Eye (tissue), 1 donor: ENCODE measurements at regions not wholly inside any gene's neighbourhood (a gene's known extent, or its start where the extent isn't known, plus 50 kb on each side); places are given as distances from the start of the nearest gene placed in this dataset.
"Not testable (repeated sequence)": the region's sequence is repeated elsewhere in the genome, so short reads cannot be mapped to it uniquely, and the experiment has no call there.

Source experiments
- DNase-seq: peaks from one replicate; pipeline ENCODE4 v3.0.0-alpha.2; 2015

- peak; percentile 58 for DNase-seq
Observed at GRCh38 chr2:167843217-167843616, 404.2 kb downstream of the STK39 start.

- DNase-seq, result no peak
Observed at GRCh38 chr2:167842047-167842446, 405.3 kb downstream of the STK39 start.

- not testable (repeated sequence) for DNase-seq
Observed at GRCh38 chr2:167835290-167835689, 412.1 kb downstream of the STK39 start.

GRCh38 chr2:167834707-167835106, 412.7 kb downstream of the STK39 start:
- DNase-seq, result no peak

- no peak for DNase-seq
Observed at GRCh38 chr2:167833294-167833693, 414.1 kb downstream of the STK39 start.

- peak; percentile 74 for DNase-seq
Observed at GRCh38 chr2:167832868-167833287, 414.5 kb downstream of the STK39 start.

- DNase-seq, result no peak
Observed at GRCh38 chr2:167827352-167828097, 419.9 kb downstream of the STK39 start.

GRCh38 chr2:167826906-167827305, 420.5 kb downstream of the STK39 start:
- DNase-seq, result no peak

GRCh38 chr2:167825664-167826063, 421.7 kb downstream of the STK39 start:
- DNase-seq, result no peak

GRCh38 chr2:167822690-167823465, 424.5 kb downstream of the STK39 start:
- no peak for DNase-seq

GRCh38 chr2:167820488-167820887, 426.9 kb downstream of the STK39 start:
- no peak for DNase-seq

GRCh38 chr2:167818521-167818920, 428.9 kb downstream of the STK39 start:
- no peak for DNase-seq

- no peak for DNase-seq
Observed at GRCh38 chr2:167817908-167818307, 429.5 kb downstream of the STK39 start.

GRCh38 chr2:167817422-167817821, 430.0 kb downstream of the STK39 start:
- DNase-seq, result no peak

GRCh38 chr2:167816874-167817290, 430.5 kb downstream of the STK39 start:
- no peak for DNase-seq

- DNase-seq, result no peak
Observed at GRCh38 chr2:167814881-167815718, 432.3 kb downstream of the STK39 start.

GRCh38 chr2:167814482-167814880, 432.9 kb downstream of the STK39 start:
- not testable (repeated sequence) for DNase-seq

- DNase-seq, result not testable (repeated sequence)
Observed at GRCh38 chr2:167809799-167810198, 437.6 kb downstream of the STK39 start.

GRCh38 chr2:167803449-167803988, 443.9 kb downstream of the STK39 start:
- DNase-seq, result no peak

- DNase-seq, result no peak
Observed at GRCh38 chr2:167794554-167795255, 452.7 kb downstream of the STK39 start.

- no peak for DNase-seq
Observed at GRCh38 chr2:167793725-167794124, 453.7 kb downstream of the STK39 start.

- no peak for DNase-seq
Observed at GRCh38 chr2:167792126-167792525, 455.3 kb downstream of the STK39 start.
